ENCODE measurements at regions not wholly inside any gene's neighbourhood (a gene's known extent, or its start where the extent isn't known, plus 50 kb on each side); places are given as distances from the start of the nearest gene placed in this dataset.

DNA sequence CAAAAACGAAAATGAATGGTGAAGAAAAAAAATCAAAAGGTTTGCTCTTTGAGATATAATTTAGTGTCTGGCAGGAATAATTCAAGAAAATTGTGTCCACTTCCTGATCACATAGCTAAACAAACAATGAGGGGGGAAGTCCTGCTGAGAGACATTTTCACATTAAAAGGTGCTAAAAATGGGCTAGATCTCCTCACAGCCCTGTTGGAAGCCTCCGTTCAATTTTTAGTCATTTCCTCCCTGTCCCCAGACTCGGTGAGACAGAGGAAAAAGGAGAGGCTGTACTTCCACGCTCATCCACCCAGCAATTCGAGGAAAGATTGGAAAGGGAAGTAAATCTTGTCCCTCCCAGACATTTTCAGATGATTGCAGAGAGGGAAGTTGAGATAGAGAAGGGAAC lies 103.7 kb downstream of the BARHL2 start:
- TF ChIP-seq POLR2A (IDR thresholded peaks at IDR 0.05; ENCODE audit: extremely low read depth, insufficient read length) = no peak
- TF ChIP-seq MYC (IDR thresholded peaks at IDR 0.05; ENCODE audit: low read depth, low read length) = no peak
- TF ChIP-seq, protein P1, sequence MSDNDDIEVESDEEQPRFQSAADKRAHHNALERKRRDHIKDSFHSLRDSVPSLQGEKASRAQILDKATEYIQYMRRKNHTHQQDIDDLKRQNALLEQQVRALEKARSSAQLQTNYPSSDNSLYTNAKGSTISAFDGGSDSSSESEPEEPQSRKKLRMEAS (IDR thresholded peaks at IDR 0.05; ENCODE audit: low read depth, low read length) = no peak
- TF ChIP-seq, protein P2, sequence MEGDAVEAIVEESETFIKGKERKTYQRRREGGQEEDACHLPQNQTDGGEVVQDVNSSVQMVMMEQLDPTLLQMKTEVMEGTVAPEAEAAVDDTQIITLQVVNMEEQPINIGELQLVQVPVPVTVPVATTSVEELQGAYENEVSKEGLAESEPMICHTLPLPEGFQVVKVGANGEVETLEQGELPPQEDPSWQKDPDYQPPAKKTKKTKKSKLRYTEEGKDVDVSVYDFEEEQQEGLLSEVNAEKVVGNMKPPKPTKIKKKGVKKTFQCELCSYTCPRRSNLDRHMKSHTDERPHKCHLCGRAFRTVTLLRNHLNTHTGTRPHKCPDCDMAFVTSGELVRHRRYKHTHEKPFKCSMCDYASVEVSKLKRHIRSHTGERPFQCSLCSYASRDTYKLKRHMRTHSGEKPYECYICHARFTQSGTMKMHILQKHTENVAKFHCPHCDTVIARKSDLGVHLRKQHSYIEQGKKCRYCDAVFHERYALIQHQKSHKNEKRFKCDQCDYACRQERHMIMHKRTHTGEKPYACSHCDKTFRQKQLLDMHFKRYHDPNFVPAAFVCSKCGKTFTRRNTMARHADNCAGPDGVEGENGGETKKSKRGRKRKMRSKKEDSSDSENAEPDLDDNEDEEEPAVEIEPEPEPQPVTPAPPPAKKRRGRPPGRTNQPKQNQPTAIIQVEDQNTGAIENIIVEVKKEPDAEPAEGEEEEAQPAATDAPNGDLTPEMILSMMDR (IDR thresholded peaks at IDR 0.05; ENCODE audit: low read depth, low read length) = no peak
- H3K4me3 ChIP-seq (ENCODE audit: low read depth, low read length) = no peak overlapping the region
- no peak for DNase-seq (ENCODE audit: low read depth)

DNA sequence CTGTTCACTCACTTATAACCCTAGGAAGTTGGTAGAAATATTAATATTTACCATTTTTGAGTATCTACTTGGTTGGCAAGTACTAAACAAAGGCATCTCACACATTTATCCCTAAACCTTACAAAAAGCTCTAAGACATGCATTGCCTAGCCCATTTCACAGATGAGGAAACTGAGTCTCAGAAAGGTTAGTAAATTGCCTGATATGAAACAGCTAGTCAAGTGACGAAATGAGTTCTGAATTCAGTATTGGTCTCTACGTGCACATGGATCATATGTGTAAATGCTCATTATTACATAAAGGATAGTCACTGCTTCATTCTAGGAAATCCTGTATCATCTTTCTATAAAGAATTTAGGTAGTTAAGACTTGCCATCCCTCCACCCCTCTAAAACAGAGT lies 105.1 kb downstream of the BARHL2 start:
- TF ChIP-seq POLR2A (IDR thresholded peaks at IDR 0.05; ENCODE audit: extremely low read depth, insufficient read length) (no peak), MYC (IDR thresholded peaks at IDR 0.05; ENCODE audit: low read depth, low read length) (no peak)
- TF ChIP-seq, protein P1 (IDR thresholded peaks at IDR 0.05; ENCODE audit: low read depth, low read length) = no peak
- TF ChIP-seq, protein P2 (IDR thresholded peaks at IDR 0.05; ENCODE audit: low read depth, low read length) = no peak
- H3K4me3 ChIP-seq (ENCODE audit: low read depth, low read length) = no peak overlapping the region
- DNase-seq (ENCODE audit: low read depth) = no peak

DNA sequence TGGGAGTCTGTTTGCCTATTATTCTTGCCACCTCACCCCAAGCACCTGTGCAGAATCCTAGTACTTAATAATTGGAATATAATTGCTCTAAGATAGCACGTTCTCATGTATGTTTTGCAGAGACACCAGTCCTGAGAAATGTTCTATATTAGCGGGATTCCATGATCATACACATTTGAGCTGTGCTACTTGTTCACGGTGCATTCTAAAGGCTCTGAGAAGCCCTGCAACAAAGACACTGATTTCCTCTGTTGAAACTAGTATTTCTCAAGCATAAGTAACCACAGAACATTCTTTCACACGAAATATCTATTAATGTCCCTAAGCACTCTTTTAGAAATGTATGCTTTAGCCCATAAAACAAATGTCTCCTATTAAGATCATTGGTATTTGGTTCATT lies 109.4 kb downstream of the BARHL2 start:
- no peak for TF ChIP-seq POLR2A (IDR thresholded peaks at IDR 0.05; ENCODE audit: extremely low read depth, insufficient read length)
- TF ChIP-seq, protein P2 (IDR thresholded peaks at IDR 0.05; ENCODE audit: low read depth, low read length) = no peak
- TF ChIP-seq, protein P1 (IDR thresholded peaks at IDR 0.05; ENCODE audit: low read depth, low read length) = no peak
- TF ChIP-seq MYC (IDR thresholded peaks at IDR 0.05; ENCODE audit: low read depth, low read length) = no peak
- no peak overlapping the region for H3K4me3 ChIP-seq (ENCODE audit: low read depth, low read length)
- DNase-seq (ENCODE audit: low read depth) = no peak

DNA sequence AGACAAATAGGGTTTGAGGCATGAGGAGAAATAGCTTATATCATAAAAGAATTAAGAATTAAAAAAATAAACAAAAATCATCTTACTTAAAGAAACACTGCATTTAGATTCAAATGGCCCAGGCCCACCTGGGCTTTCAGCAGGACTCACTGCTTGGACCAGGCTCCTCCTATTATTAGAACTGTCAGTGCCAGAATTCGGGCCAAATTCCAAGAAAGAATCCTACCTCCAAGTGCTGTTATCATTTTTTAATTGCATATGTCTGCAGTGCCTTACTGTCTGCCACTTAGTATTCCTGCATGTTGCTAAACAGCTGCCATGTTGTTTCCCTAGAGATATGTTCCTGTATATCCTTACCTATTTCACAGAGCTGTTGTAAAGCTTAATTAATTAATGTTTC lies 112.0 kb downstream of the BARHL2 start:
- no peak overlapping the region for H3K4me3 ChIP-seq (ENCODE audit: low read depth, low read length)
- TF ChIP-seq, protein P1 (IDR thresholded peaks at IDR 0.05; ENCODE audit: low read depth, low read length) = no peak

DNA sequence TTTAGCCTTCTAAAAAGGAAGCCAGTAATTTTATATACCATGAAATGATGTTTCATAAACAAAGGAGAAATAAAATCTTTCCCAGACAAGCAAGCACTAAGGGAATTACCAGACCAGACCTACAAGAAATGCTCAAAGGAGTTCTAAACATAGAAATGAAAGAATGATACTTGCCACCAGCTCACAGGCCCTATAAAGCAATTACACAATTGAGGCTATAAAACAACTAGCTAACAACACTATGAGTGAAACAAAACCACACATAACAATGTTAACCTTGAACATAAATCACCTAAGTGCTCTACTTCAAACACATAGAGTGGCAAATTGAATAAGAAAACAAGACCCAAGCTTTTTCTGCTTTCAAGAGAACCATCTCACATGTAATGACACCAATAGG lies 123.8 kb downstream of the BARHL2 start:
- TF ChIP-seq, protein P1 (IDR thresholded peaks at IDR 0.05; ENCODE audit: low read depth, low read length) = no peak
- TF ChIP-seq POLR2A (IDR thresholded peaks at IDR 0.05; ENCODE audit: extremely low read depth, insufficient read length) (no peak), MYC (IDR thresholded peaks at IDR 0.05; ENCODE audit: low read depth, low read length) (no peak)
- TF ChIP-seq, protein P2 (IDR thresholded peaks at IDR 0.05; ENCODE audit: low read depth, low read length) = no peak
- DNase-seq (ENCODE audit: low read depth) = no peak
- no peak overlapping the region for H3K4me3 ChIP-seq (ENCODE audit: low read depth, low read length)

More for the DNA sequence above, 112.0 kb downstream of the BARHL2 start:
- DNase-seq (ENCODE audit: low read depth) = no peak

DNA sequence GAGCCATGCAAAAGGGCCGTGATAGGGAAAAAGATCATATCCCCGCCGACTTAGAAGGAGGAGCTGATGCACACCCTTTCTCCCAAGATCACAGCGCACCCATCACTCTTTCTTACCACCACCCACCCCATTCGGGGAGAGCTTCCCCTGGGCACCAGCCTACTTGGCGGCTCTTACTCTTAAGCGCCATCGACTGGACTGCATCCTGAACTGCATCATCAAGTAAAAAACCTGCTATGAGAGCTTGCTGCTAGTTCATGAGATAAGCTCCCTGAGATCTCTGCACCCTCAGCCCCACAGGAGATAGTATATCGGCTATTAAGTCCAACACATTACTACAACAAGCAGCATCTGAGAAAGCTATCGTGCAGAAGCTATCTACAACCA lies 125.1 kb downstream of the BARHL2 start:
- no peak for TF ChIP-seq POLR2A (IDR thresholded peaks at IDR 0.05; ENCODE audit: extremely low read depth, insufficient read length)
- TF ChIP-seq, protein P1 (IDR thresholded peaks at IDR 0.05; ENCODE audit: low read depth, low read length) = no peak
- TF ChIP-seq MYC (IDR thresholded peaks at IDR 0.05; ENCODE audit: low read depth, low read length) = no peak
- TF ChIP-seq, protein P2 (IDR thresholded peaks at IDR 0.05; ENCODE audit: low read depth, low read length) = no peak
- H3K4me3 ChIP-seq (ENCODE audit: low read depth, low read length) = no peak overlapping the region
- DNase-seq (ENCODE audit: low read depth) = no peak
